ENCODE measurements at regions not wholly inside any gene's neighbourhood (a gene's known extent, or its start where the extent isn't known, plus 50 kb on each side); places are given as distances from the start of the nearest gene placed in this dataset.
A peak's percentile ranks its signal among the peaks of the same experiment; 100 is the strongest.

DNA sequence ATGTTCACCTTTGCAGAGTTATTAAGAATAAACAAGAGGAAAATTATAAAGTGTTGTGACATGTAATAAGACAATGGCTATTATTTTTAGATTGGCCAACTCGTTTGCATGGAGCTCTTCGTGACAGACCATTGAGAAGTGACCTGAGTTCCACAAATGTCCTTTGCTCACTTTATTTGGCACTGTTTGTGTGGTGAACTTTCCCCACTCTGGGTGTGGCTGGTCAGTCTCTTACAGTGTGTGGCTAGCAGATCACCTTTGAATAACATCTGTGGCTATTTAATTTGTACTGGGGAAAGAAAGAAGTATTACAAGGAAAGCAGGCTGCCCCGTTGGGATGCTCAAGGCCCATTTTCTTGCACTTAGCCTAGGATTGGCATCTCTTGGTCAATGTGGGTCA is 274.1 kb upstream of the WWC1 start:
- ATAC-seq (peak in 2 of 4 donors; percentile 26 to 65), DNase-seq (no peak)
- no peaks in the 10 kb centered on the region for H3K27me3 ChIP-seq
- no peaks in the 10 kb centered on the region for H3K9me3 ChIP-seq
- no peaks in the 10 kb centered on the region for H3K36me3 ChIP-seq
- TF ChIP-seq POLR2A (IDR thresholded peaks at IDR 0.05) (no peak), CTCF (IDR thresholded peaks at IDR 0.05) (no peak)
- H3K4me3 ChIP-seq: no peak overlapping the region
- H3K27ac ChIP-seq: no peak overlapping the region
- H3K4me1 ChIP-seq: no peaks in the 10 kb centered on the region
- WGBS (ENCODE audit: insufficient coverage, low coverage, low lambda C conversion rate, missing lambda C conversion rate): 39% methylated on average over 3 of the region's 3 CpGs
- intact Hi-C loops (cut with DNase I): no loop called here

GRCh38 chr5:168019143-168019542 is 272.3 kb upstream of the WWC1 start:
- no peaks in the 10 kb centered on the region for H3K36me3 ChIP-seq
- no peaks in the 10 kb centered on the region for H3K9me3 ChIP-seq
- TF ChIP-seq CTCF (IDR thresholded peaks at IDR 0.05) (no peak), POLR2A (IDR thresholded peaks at IDR 0.05) (no peak)
- intact Hi-C loops (cut with DNase I): no loop called here
- H3K4me3 ChIP-seq: no peak overlapping the region
- no peaks in the 10 kb centered on the region for H3K4me1 ChIP-seq
- DNase-seq (no peak), ATAC-seq (no peak)
- no peak overlapping the region for H3K27ac ChIP-seq
- 93% methylated on average over 3 of the region's 3 CpGs for WGBS (ENCODE audit: insufficient coverage, low coverage, low lambda C conversion rate, missing lambda C conversion rate)
- H3K27me3 ChIP-seq: no peaks in the 10 kb centered on the region

- TF ChIP-seq CTCF (IDR thresholded peaks at IDR 0.05) (peak in 2 of 4 donors; percentile 9 to 29), POLR2A (IDR thresholded peaks at IDR 0.05) (no peak)
- WGBS (ENCODE audit: insufficient coverage, low coverage, low lambda C conversion rate, missing lambda C conversion rate): 46% methylated on average over 8 of the region's 11 CpGs
- intact Hi-C loops (cut with DNase I): no loop called here
- no peaks in the 10 kb centered on the region for H3K36me3 ChIP-seq
- no peak overlapping the region for H3K27ac ChIP-seq
- H3K4me3 ChIP-seq: no peak overlapping the region
- no peaks in the 10 kb centered on the region for H3K4me1 ChIP-seq
- DNase-seq: no peak
- no peaks in the 10 kb centered on the region for H3K9me3 ChIP-seq
- H3K27me3 ChIP-seq: no peaks in the 10 kb centered on the region
- peak in 1 of 4 donors; percentile 19 for ATAC-seq
Observed at GRCh38 chr5:168020542-168021294, 270.7 kb upstream of the WWC1 start.

DNA sequence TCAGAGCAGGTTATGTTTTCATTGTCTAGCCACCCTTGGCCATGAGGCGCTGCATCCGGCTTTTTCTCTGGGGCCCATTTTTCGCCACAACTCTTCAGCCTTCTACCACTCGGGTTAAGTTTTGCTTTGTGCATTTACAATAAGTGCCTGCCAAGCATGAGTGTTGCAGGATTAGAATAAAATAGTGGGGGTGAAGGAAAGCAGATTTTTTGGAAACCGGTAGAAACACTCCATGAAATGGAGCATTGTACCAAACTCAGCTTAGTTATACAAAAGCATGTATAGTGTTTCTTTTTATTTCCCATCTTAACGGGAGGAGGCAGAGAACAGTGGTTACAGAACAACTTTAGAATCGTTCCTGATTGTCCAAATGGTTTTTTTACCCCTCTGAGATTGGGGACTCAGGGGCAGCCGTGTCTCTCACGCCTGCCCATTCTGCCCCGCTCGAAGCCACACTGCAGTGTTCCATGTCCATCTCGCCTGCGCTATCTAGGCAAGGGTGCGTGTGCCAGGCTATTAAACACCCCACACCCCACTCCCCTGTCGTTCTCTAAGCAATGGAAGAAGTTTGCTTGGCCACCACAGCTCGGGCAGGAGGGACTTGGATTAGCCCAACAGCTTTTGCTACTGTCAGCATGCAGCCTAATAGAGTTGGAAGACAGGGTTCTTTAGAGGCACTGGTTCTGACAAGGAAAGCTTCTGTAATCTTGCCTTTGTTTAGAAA is 268.8 kb upstream of the WWC1 start:
- H3K9me3 ChIP-seq: no peaks in the 10 kb centered on the region
- no peaks in the 10 kb centered on the region for H3K36me3 ChIP-seq
- TF ChIP-seq CTCF (IDR thresholded peaks at IDR 0.05) (no peak), POLR2A (IDR thresholded peaks at IDR 0.05) (no peak)
- no peak overlapping the region for H3K4me3 ChIP-seq
- no peaks in the 10 kb centered on the region for H3K4me1 ChIP-seq
- intact Hi-C loops (cut with DNase I): no loop called here
- ATAC-seq: no peak
- 78% methylated on average over 15 of the region's 16 CpGs for WGBS (ENCODE audit: insufficient coverage, low coverage, low lambda C conversion rate, missing lambda C conversion rate)
- no peak for DNase-seq
- no peaks in the 10 kb centered on the region for H3K27me3 ChIP-seq
- no peak overlapping the region for H3K27ac ChIP-seq
